ENCODE measurements at regions not wholly inside any gene's neighbourhood (a gene's known extent, or its start where the extent isn't known, plus 50 kb on each side); places are given as distances from the start of the nearest gene placed in this dataset.
"Not testable (repeated sequence)": the region's sequence is repeated elsewhere in the genome, so short reads cannot be mapped to it uniquely, and the experiment has no call there.

DNA sequence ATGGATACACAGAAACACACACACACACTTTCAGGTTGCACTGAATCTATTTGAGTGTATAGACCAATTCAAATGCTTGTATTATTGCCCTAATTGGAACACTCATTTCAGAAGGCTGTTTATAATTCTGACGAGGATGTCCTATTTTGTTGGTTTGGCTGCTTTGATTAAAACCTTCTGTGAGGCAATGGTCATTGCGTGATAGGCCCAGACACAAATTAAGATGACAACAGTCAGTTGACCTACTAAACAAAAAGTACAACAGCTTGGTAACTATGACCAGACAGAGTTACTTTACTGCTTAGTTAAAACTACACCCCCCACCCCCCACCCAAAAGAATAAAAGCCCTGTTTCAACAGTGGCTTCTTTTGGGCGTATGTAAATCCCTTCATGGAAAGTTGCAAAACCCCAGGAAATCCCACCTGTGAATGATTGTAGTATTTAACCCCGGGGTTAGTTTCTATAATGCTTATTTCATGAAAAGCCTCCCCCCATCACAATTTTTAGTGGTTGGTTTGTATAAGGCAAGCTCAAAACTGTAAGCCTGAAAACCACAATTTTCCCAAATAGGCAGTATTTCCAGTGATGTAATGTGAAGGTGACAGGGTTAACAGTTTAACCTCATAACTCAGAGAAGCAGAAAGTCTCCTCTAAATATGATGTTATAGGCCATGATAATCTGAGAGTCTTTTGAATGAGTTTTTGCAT lies 340.8 kb downstream of the FGF10 start:
- no peak for DNase-seq

DNA sequence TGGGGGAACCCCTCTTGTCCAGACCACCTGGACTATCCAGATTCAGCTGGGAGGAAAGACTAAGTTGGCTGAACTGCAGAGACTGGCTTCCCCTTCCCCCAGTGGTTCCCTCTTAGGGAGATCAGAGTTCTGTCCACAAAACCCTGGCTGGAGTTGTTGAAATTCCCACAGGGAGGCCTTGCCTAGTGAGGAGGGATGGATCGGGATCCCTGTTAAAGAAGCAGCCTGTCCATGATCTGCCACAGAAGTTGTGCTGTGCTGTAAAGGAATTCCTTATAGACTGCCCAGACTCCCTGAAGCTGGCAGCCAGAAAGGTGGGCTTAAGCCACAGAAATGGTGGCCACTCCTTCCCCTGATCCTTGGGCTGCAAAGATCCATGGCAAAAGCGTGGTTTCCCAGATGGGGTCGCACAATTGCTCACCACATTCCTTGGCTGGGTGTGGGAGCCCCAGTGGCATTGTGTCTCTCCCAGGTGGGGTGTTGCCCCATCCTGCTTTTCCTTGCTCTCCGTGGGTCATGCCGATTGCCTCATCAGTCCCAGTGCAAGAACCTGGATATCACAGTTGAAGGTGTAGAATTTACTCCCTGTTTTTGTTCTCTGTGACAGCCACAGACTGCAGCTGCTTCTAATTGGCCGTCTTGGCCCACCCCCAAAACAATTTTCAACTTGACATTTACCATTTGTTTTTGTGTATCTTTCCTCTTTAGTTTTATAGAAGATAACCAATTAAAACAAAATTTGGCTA lies 342.4 kb downstream of the FGF10 start:
- DNase-seq = no peak

GRCh38 chr5:44044549-44044948 lies 344.7 kb downstream of the FGF10 start:
- not testable (repeated sequence) for DNase-seq

- no peak for DNase-seq
Measured at GRCh38 chr5:44028226-44028625, 361.0 kb downstream of the FGF10 start.

- DNase-seq = no peak
Measured at GRCh38 chr5:44022622-44023021, 366.6 kb downstream of the FGF10 start.

- no peak for DNase-seq
Measured at GRCh38 chr5:44011518-44011917, 377.7 kb downstream of the FGF10 start.

DNA sequence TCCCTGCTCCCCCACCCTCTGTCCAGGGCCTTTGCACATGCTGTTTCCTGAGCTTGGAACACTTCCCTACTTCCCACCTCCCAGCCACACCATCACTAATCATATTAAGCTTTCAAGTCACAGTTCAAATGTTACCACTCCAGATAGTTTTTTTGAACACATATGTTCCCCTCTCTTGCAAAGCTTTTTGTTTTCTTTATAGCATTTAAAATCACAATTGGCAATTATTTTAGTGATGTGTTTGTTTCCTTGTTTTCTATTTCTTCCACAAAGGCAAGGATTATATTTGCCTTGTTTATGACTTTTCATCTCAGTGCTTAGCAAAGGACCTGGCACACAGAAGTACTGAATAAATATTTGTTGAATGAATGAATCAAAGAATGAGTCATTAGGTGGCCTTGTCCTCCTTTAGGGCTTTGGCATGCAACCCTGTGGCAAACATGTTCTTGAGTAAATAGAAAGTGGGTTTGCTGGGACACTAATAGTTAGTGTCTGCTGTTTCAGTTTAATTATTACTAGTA lies 386.8 kb downstream of the FGF10 start:
- DNase-seq = no peak

GRCh38 chr5:44001675-44002380 lies 387.4 kb downstream of the FGF10 start:
- no peak for DNase-seq

GRCh38 chr5:44001236-44001635 lies 388.0 kb downstream of the FGF10 start:
- no peak for DNase-seq

GRCh38 chr5:43997647-43998272 lies 391.5 kb downstream of the FGF10 start:
- no peak for DNase-seq

DNA sequence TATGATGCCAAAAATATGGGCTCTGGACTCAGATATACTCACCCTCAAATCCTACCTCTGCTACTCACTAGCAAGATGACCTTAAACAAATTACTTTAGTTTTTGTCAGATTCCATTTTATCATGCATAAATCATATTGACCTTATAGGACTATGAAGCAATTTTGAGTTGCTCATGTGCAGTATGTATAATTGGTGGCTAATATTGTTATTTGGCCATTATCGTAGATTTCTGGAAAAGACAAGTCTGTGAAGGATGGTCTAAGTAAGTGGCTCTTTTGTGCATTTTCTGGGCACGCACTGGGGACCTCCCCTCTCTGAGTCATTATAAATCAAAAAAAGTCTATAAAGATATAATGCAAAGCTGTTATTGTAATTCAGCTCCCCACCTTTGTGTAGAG lies 393.0 kb downstream of the FGF10 start:
- DNase-seq = no peak

GRCh38 chr5:43994352-43994708 lies 391.4 kb downstream of the NNT start:
- no peak for DNase-seq

DNA sequence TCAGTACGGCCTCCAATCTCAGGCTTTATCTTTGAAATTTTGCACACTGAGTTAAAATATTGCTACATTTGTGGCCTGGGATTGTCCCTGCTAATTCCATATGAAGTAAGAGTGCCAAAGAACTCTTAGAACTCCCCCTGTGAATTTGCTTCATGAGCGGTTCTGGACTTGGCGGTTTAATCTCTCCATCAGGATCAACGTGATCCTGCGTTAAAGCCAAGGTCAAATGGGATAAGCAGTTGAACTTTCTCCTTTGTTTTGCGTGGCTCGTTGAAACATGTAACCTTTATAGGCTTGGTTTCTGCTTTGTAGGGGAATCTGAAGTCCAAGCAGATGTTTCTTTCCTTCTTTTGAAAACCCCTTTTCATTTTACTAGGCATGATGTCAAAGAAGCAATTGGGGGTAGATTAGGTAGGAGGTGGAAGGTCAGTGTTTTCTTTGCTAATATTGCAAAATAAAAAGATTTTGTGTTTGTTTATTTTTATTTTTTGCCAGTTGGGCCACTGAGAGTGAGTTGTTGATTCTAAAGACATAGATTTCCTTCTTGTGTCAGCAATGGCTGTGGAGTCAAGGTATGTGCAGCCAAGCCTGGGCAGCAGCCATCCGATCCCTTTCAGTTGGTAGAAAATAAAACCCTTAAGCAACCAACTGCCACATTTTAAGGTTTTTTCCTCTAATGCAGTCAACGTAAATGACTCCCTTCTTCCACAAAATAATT lies 390.8 kb downstream of the NNT start:
- no peak for DNase-seq

DNA sequence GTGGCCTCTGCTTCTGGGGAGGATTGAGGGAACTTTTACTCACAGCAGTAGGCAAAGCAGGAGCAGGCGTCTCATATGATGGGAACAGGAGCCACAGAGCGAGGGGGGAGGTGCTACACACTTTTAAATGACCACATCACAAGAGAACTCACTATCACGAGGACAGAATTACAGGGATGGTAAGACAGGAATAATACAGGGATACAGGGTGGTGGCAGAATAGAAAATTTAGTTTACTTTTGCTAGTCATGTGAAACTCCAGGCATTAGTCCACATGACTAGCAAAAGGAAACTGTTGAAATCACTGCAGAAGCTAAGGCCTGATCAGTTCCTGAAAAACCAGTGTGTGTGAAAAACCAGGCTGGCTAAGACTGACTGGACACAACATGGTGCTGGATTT lies 382.4 kb downstream of the NNT start:
- DNase-seq = no peak

- DNase-seq = no peak
Measured at GRCh38 chr5:43981556-43981955, 378.6 kb downstream of the NNT start.

- DNase-seq = no peak
Measured at GRCh38 chr5:43973908-43974307, 370.9 kb downstream of the NNT start.

GRCh38 chr5:43973318-43973717 lies 370.3 kb downstream of the NNT start:
- no peak for DNase-seq

- no peak for DNase-seq
Measured at GRCh38 chr5:43967165-43967564, 364.2 kb downstream of the NNT start.

DNA sequence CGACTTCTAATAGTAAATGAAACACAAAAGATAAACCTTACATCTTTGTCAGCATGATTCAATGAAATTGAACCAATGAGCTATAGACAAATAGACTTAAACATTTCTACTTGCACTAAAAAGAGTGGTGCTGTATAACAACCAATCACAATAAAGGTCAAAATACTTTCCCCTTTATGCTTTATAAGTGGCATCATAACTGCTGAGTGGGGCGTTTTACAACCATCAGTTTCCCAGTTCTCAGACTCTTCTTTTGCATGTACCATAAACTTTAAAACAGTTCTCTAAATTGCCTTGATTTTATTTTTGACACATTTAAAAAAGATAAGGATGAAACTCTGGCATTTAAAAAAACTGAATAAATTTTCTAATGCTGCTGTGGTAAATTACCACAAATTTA lies 356.2 kb downstream of the NNT start:
- DNase-seq = no peak

GRCh38 chr5:43947935-43948334 lies 345.0 kb downstream of the NNT start:
- no peak for DNase-seq

GRCh38 chr5:43941806-43942205 lies 338.8 kb downstream of the NNT start:
- DNase-seq = no peak

DNA sequence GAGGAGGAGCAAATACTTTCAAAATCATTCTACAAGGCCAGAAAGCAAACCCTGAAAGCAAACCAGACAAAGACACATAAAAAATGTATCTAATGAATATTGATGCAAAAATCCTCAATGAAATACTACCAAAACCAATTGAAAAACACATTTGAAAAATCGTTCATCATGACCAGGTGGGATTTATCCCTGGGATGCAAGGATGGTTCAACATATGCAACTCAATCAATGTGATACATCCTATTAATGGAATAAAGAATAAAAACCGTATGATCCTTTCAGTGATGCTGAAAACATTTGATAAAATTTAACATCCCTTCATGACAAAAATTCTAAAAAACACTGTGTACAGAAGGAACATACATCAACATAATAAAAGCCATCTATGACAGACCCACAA lies 337.6 kb downstream of the NNT start:
- no peak for DNase-seq

- DNase-seq = no peak
Measured at GRCh38 chr5:43926923-43927322, 323.9 kb downstream of the NNT start.
